IMR-90 (cell line): ENCODE measurements at regions not wholly inside any gene's neighbourhood (a gene's known extent, or its start where the extent isn't known, plus 50 kb on each side); places are given as distances from the start of the nearest gene placed in this dataset.

ENCODE experiments used
- ATAC-seq: fragments of 200-7000 bp; cut with Tn5 transposase; 2 replicates; pipeline ENCODE4 v1.9.1; 2020; ENCODE audit warnings: low read depth, mild to moderate bottlenecking, moderate library complexity
- BruUV-seq: library from RNA; stranded (reverse); fragments of 400-500 nt; replicated peaks from 2 replicates; lab custom pipeline; 2021; lab: Mats Ljungman, UMichigan
- CTCF ChIA-PET: fragments of 300-600 bp; formaldehyde crosslinking; extraction: SDS; loops from one replicate; lab custom pipeline; 2021; ENCODE audit warnings: antibody characterized with exemption; lab: Yijun Ruan, JAX
- POLR2A ChIA-PET: fragments of 300-600 bp; sonication (Branson Sonifier 250); formaldehyde crosslinking; loops from one replicate; lab custom pipeline; 2022; ENCODE audit warnings: antibody characterized with exemption; ENCODE audit not compliant: unreplicated experiment; lab: Charles Lee
- DNase-seq: peaks from one replicate; pipeline ENCODE4 v3.0.0; 2013
- H2AFZ ChIP-seq: replicated peaks from 2 replicates; pipeline ENCODE3; 2013; ENCODE audit warnings: low read length, mild to moderate bottlenecking; ENCODE audit not compliant: poor library complexity
- H2AK5ac ChIP-seq: 2 replicates; pipeline ENCODE4 v1.6.1; 2013; ENCODE audit warnings: low read depth, low read length, inconsistent platforms
- H2AK9ac ChIP-seq: replicated peaks from 2 replicates; pipeline ENCODE3; 2013; ENCODE audit warnings: mild to moderate bottlenecking, low read depth, low read length, moderate library complexity; ENCODE audit not compliant: poor library complexity
- H2BK120ac ChIP-seq: 2 replicates; pipeline ENCODE4 v1.6.1; 2013; ENCODE audit warnings: low read depth, low read length, inconsistent platforms
- H2BK15ac ChIP-seq: 3 replicates; pipeline ENCODE4 v1.6.1; 2013; ENCODE audit warnings: low read depth, low read length, inconsistent platforms
- H2BK20ac ChIP-seq: 2 replicates; pipeline ENCODE4 v1.6.1; 2013; ENCODE audit warnings: low read depth, mild to moderate bottlenecking, inconsistent platforms, low read length, moderate library complexity
- H2BK5ac ChIP-seq: 2 replicates; pipeline ENCODE4 v1.6.1; 2013; ENCODE audit warnings: mild to moderate bottlenecking, low read depth, low read length, inconsistent platforms; ENCODE audit not compliant: poor library complexity, severe bottlenecking
- H3K14ac ChIP-seq: replicated peaks from 2 replicates; pipeline ENCODE4 v1.6.1; 2013; ENCODE audit warnings: low read depth, low read length, inconsistent platforms
- H3K18ac ChIP-seq: 2 replicates; pipeline ENCODE4 v1.6.1; 2013; ENCODE audit warnings: low read depth, low read length, control low read depth
- H3K23ac ChIP-seq: 2 replicates; pipeline ENCODE4 v1.6.1; 2013; ENCODE audit warnings: low read depth, low read length, inconsistent platforms
- H3K27ac ChIP-seq: 2 replicates; pipeline ENCODE4 v1.5.1; 2013; ENCODE audit warnings: mild to moderate bottlenecking, control low read depth, low read length; ENCODE audit not compliant: insufficient read depth
- H3K27me3 ChIP-seq: 2 replicates; pipeline ENCODE4 v1.6.1; 2013; ENCODE audit warnings: low read length; ENCODE audit not compliant: control insufficient read depth, insufficient read depth
- H3K36me3 ChIP-seq: 2 replicates; pipeline ENCODE4 v1.6.1; 2013; ENCODE audit warnings: low read length, mixed read lengths; ENCODE audit not compliant: control insufficient read depth, insufficient read depth
- H3K4ac ChIP-seq: 2 replicates; pipeline ENCODE4 v1.6.1; 2013; ENCODE audit warnings: low read depth, low read length, inconsistent platforms
- H3K4me1 ChIP-seq: 2 replicates; pipeline ENCODE4 v1.6.1; 2013; ENCODE audit warnings: low read length, mixed read lengths; ENCODE audit not compliant: control insufficient read depth, insufficient read depth
- H3K4me2 ChIP-seq: 2 replicates; pipeline ENCODE4 v1.6.1; 2013; ENCODE audit warnings: low read depth, mild to moderate bottlenecking, control low read depth, low read length, moderate library complexity
- H3K4me3 ChIP-seq: 2 replicates; pipeline ENCODE4 v1.5.1; 2013; ENCODE audit warnings: low read depth, mild to moderate bottlenecking, control low read depth, low read length, moderate library complexity; ENCODE audit not compliant: insufficient read depth
- H3K56ac ChIP-seq: 2 replicates; pipeline ENCODE4 v1.6.1; 2013; ENCODE audit warnings: low read length, inconsistent platforms; ENCODE audit not compliant: insufficient read depth; ENCODE audit errors: extremely low read depth
- H3K79me1 ChIP-seq, 2 experiments: 2 replicates each; pipeline ENCODE4 v1.6.1; 2013; ENCODE audit warnings: low read length in 2 of 2, inconsistent platforms in 1 of 2, low read depth in 1 of 2
- H3K9ac ChIP-seq: 2 replicates; pipeline ENCODE4 v1.6.1; 2013; ENCODE audit warnings: low read depth, low read length, control low read depth
- H3K9me1 ChIP-seq: 2 replicates; pipeline ENCODE4 v1.6.1; 2013; ENCODE audit warnings: low read length, inconsistent platforms; ENCODE audit not compliant: insufficient read depth
- H3K9me3 ChIP-seq: 2 replicates; pipeline ENCODE4 v1.6.1; 2013; ENCODE audit warnings: low read length; ENCODE audit not compliant: control insufficient read depth, insufficient read depth
- H4K20me1 ChIP-seq: 2 replicates; pipeline ENCODE4 v1.6.1; 2013; ENCODE audit warnings: low read length, inconsistent platforms; ENCODE audit not compliant: insufficient read depth
- H4K5ac ChIP-seq: 2 replicates; pipeline ENCODE4 v1.6.1; 2013; ENCODE audit warnings: mild to moderate bottlenecking, low read depth, low read length, control low read depth
- H4K8ac ChIP-seq, 2 experiments: 2 replicates each; pipeline ENCODE4 v1.6.1; 2013; ENCODE audit warnings: low read depth in 2 of 2, low read length in 2 of 2, control low read depth in 1 of 2, inconsistent platforms in 1 of 2
- H4K91ac ChIP-seq: 2 replicates; pipeline ENCODE4 v1.6.1; 2013; ENCODE audit warnings: low read depth, low read length, inconsistent platforms; ENCODE audit not compliant: insufficient read depth
- CEBPB ChIP-seq: IDR thresholded peaks from 2 replicates; pipeline ENCODE4 v1.6.1; 2012; ENCODE audit warnings: low read depth, low read length, improper control_type of control experiment
- ELK1 ChIP-seq: fragments of 150-350 bp; IDR thresholded peaks from 2 replicates; pipeline ENCODE4 v1.6.1; 2016; ENCODE audit warnings: low read depth, mild to moderate bottlenecking, low read length, moderate library complexity, borderline replicate concordance
- RFX5 ChIP-seq: IDR thresholded peaks from 2 replicates; pipeline ENCODE4 v1.8.0; 2012; ENCODE audit warnings: low read depth, mild to moderate bottlenecking, low read length, moderate library complexity
- WGBS, 2 experiments: methylation state at CpG; one replicate each; pipeline versions ENCODE4 v1.1.5 to v1.1.7; 2013; ENCODE audit warnings: missing lambda C conversion rate in 2 of 2; ENCODE audit not compliant: insufficient read length in 1 of 2; ENCODE audit errors: extremely low coverage in 2 of 2; 5-methylcytosine and 5-hydroxymethylcytosine counted together
- dilution Hi-C: fragments of 300-500 bp; cut with HindIII; formaldehyde crosslinking; loops from one replicate; pipeline ENCODE4 v1.14.3; 2018; ENCODE audit warnings: low sequenced_read_pairs; ENCODE audit not compliant: unreplicated experiment
- in situ Hi-C: fragments of 300-500 bp; cut with MboI; formaldehyde crosslinking; loops from 3 replicates; pipeline ENCODE4 v1.14.3; 2019; ENCODE audit warnings: low sequenced_read_pairs, inconsistent platforms, mixed read lengths
- intact Hi-C: fragments of 100-400 bp; cut with micrococcal nuclease; formaldehyde crosslinking; loops from 2 replicates; pipeline ENCODE4 v1.10.0; 2022

- Histone ChIP-seq H3K27ac (no peak overlapping the region), H3K9me1 (no peaks in the 10 kb centered on the region), H2AK5ac (no peak overlapping the region), H2BK5ac (no peak overlapping the region), H4K91ac (peak overlapping the region; percentile 38; the same call in 1 of the 2 replicates), H3K4ac (peak overlapping the region; percentile 55; the same call in 1 of the 2 replicates), H3K4me2 (no peak overlapping the region), H2BK120ac (no peak overlapping the region), H3K36me3 (no peaks in the 10 kb centered on the region), H4K20me1 (no peaks in the 10 kb centered on the region), H2BK20ac (no peak overlapping the region; the same call in 1 of the 2 replicates), H3K18ac (peak overlapping the region; percentile 24; the same call in 1 of the 2 replicates), H3K4me1 (peaks cover 10% of the 10 kb centered on the region), H4K8ac (no peak overlapping the region), H3K9me3 (no peaks in the 10 kb centered on the region), H4K5ac (no peak overlapping the region; the same call in 1 of the 2 replicates), H3K79me1 (no peaks in the 10 kb centered on the region), H3K4me3 (no peak overlapping the region), H2AK9ac (no peak overlapping the region), H2AFZ (no peak overlapping the region), H3K14ac (0 out of 2 replicates have a peak overlapping the region, but pooled peaks have one; percentile 36), H3K23ac (0 out of 2 replicates have a peak overlapping the region, but pooled peaks have one; percentile 25), H2BK15ac (peak overlapping the region; percentile 52; the same call in 2 of the 3 replicates), H3K27me3 (no peaks in the 10 kb centered on the region), H3K56ac (no peak overlapping the region), H3K9ac (no peak overlapping the region)
- ChIA-PET CTCF (interaction anchor here (1.0 kb wide), 1 partner anchor 27 kb away, joined by 3 read pairs; no protein-coding TSS in a partner anchor), POLR2A (no interaction called here)
- dilution Hi-C loops, result no loop called here
- in situ Hi-C loops, result no loop called here
- no peak for TF ChIP-seq CEBPB
- no peak for TF ChIP-seq RFX5
- TF ChIP-seq ELK1, result no peak
- WGBS, 2 experiments, result no CpG with 5 or more reads among the region's 3 CpGs
- DNase-seq (no peak), ATAC-seq (no peak)
- intact Hi-C loops, result loop anchor here (10.0 kb wide), 1 partner anchor 666 kb away; no protein-coding TSS in a partner anchor
- BruUV-seq, result no TSS peak
Measured at GRCh38 chr15:95658799-95659198, 671.7 kb upstream of the NR2F2 start.
